Keratinocyte (primary cell): ENCODE measurements at regions not wholly inside any gene's neighbourhood (a gene's known extent, or its start where the extent isn't known, plus 50 kb on each side); places are given as distances from the start of the nearest gene placed in this dataset.

Source experiments
- DNase-seq: peaks from one replicate; pipeline ENCODE4 v3.0.0-alpha.2; 2011; ENCODE audit warnings: low read depth, missing footprints, low spot score
- FAIRE-seq: peaks from 2 replicates; lab custom pipeline; 2011; peaks lifted over from hg19 to GRCh38; lab: Jason Lieb, UNC
- H2AFZ ChIP-seq: 2 replicates; pipeline ENCODE4 v1.6.0; 2012; ENCODE audit warnings: low read length, control low read depth, inconsistent platforms; ENCODE audit not compliant: control insufficient read depth
- H3K27ac ChIP-seq: 2 replicates; pipeline ENCODE4 v1.5.1; 2011; ENCODE audit warnings: low read length; ENCODE audit not compliant: control insufficient read depth, insufficient read depth
- H3K27me3 ChIP-seq: 3 replicates; pipeline ENCODE4 v1.6.0; 2011; ENCODE audit warnings: low read length; ENCODE audit not compliant: control insufficient read depth, insufficient read depth; ENCODE audit errors: extremely low read depth
- H3K36me3 ChIP-seq, 2 experiments: 2 replicates in 1 of 2; 3 replicates in 1 of 2; pipeline ENCODE4 v1.5.1; 2011; ENCODE audit warnings: low read length in 2 of 2, mild to moderate bottlenecking in 1 of 2; ENCODE audit not compliant: control insufficient read depth in 2 of 2, insufficient read depth in 2 of 2; ENCODE audit errors: extremely low read depth in 1 of 2
- H3K4me1 ChIP-seq: 3 replicates; pipeline ENCODE4 v1.5.1; 2011; ENCODE audit warnings: low read length; ENCODE audit not compliant: control insufficient read depth, insufficient read depth; ENCODE audit errors: extremely low read depth
- H3K4me2 ChIP-seq: 3 replicates; pipeline ENCODE4 v1.6.0; 2011; ENCODE audit warnings: low read depth, low read length; ENCODE audit not compliant: control insufficient read depth, insufficient read depth; ENCODE audit errors: extremely low read depth
- H3K4me3 ChIP-seq, 3 experiments: fragments of 200-600 bp in 1 of 3; sonication (generic) in 1 of 3; 2 replicates in 2 of 3; 3 replicates in 1 of 3; pipeline ENCODE4 v1.5.1; 2011 to 2016; ENCODE audit warnings: low read length in 3 of 3, mild to moderate bottlenecking in 3 of 3, control low read depth in 2 of 3, inconsistent platforms in 1 of 3, low read depth in 1 of 3, mixed read lengths in 1 of 3, mixed run types in 1 of 3, moderate library complexity in 1 of 3; ENCODE audit not compliant: control insufficient read depth in 2 of 3, insufficient read depth in 2 of 3; ENCODE audit errors: extremely low read depth in 1 of 3
- H3K79me2 ChIP-seq: 2 replicates; pipeline ENCODE4 v1.6.0; 2012; ENCODE audit warnings: low read length; ENCODE audit not compliant: control insufficient read depth, insufficient read depth
- H3K9ac ChIP-seq: 3 replicates; pipeline ENCODE4 v1.6.0; 2011; ENCODE audit warnings: low read length; ENCODE audit not compliant: control insufficient read depth, insufficient read depth; ENCODE audit errors: extremely low read depth
- H3K9me1 ChIP-seq: 3 replicates; pipeline ENCODE4 v1.6.0; 2011; ENCODE audit warnings: low read length; ENCODE audit not compliant: control insufficient read depth, insufficient read depth; ENCODE audit errors: extremely low read depth
- H3K9me3 ChIP-seq: 2 replicates; pipeline ENCODE4 v1.5.1; 2012; ENCODE audit warnings: low read depth, low read length; ENCODE audit not compliant: control insufficient read depth
- H4K20me1 ChIP-seq: 3 replicates; pipeline ENCODE4 v1.6.0; 2011; ENCODE audit warnings: low read length; ENCODE audit not compliant: control insufficient read depth, insufficient read depth; ENCODE audit errors: extremely low read depth
- CTCF ChIP-seq, 3 experiments: IDR thresholded peaks in 1 of 3; conservative IDR thresholded peaks in 1 of 3; optimal IDR thresholded peaks in 1 of 3; 2 replicates in 2 of 3; 3 replicates in 1 of 3; pipeline versions ENCODE3 to v1.5.1; 2011; ENCODE audit warnings: low read length in 3 of 3, mild to moderate bottlenecking in 3 of 3, moderate library complexity in 2 of 3, control low read depth in 1 of 3, inconsistent platforms in 1 of 3; ENCODE audit not compliant: insufficient read depth in 2 of 3; ENCODE audit errors: extremely low read depth in 1 of 3
- EZH2 ChIP-seq: IDR thresholded peaks from one replicate; pipeline ENCODE4 v1.6.1; 2012; ENCODE audit warnings: inconsistent platforms, mild to moderate bottlenecking, low read length, moderate library complexity
- dilution Hi-C: fragments of 300-500 bp; cut with MboI; formaldehyde crosslinking; loops from one replicate; pipeline ENCODE4 v1.7.0; 2020; ENCODE audit warnings: low sequenced_read_pairs; ENCODE audit not compliant: extremely low pct_ligation_motif_present

GRCh38 chr16:59707436-59708226 is 973.5 kb upstream of the GOT2 start:
- Histone ChIP-seq H2AFZ (no peak overlapping the region), H3K27ac (no peak overlapping the region), H3K4me3 (no peak overlapping the region), H3K4me1 (no peaks in the 10 kb centered on the region), H4K20me1 (no peaks in the 10 kb centered on the region), H3K36me3 (no peaks in the 10 kb centered on the region), H3K9ac (no peak overlapping the region), H3K9me3 (no peaks in the 10 kb centered on the region), H3K79me2 (no peaks in the 10 kb centered on the region), H3K4me2 (no peak overlapping the region), H3K27me3 (no peaks in the 10 kb centered on the region), H3K9me1 (no peaks in the 10 kb centered on the region)
- TF ChIP-seq CTCF (optimal IDR thresholded peaks at IDR 0.05 in 1 of 3, IDR thresholded peaks at IDR 0.05 in 1 of 3, conservative IDR thresholded peaks at IDR 0.05 in 1 of 3; ENCODE audit: extremely low read depth in 1 of 3, insufficient read depth in 2 of 3, low read length in 3 of 3) (no peak), EZH2 (no peak)
- DNase-seq (no peak), FAIRE-seq (no peak)
- dilution Hi-C loops, result no loop called here

- Histone ChIP-seq H3K79me2 (no peaks in the 10 kb centered on the region), H3K4me1 (no peaks in the 10 kb centered on the region), H4K20me1 (no peaks in the 10 kb centered on the region), H3K27ac (no peak overlapping the region), H3K9me1 (no peaks in the 10 kb centered on the region), H3K27me3 (no peaks in the 10 kb centered on the region), H3K9me3 (no peaks in the 10 kb centered on the region), H3K4me2 (no peak overlapping the region), H3K4me3 (no peak overlapping the region), H3K9ac (no peak overlapping the region), H3K36me3 (no peaks in the 10 kb centered on the region), H2AFZ (no peak overlapping the region)
- DNase-seq (no peak), FAIRE-seq (no peak)
- TF ChIP-seq CTCF (optimal IDR thresholded peaks at IDR 0.05 in 1 of 3, IDR thresholded peaks at IDR 0.05 in 1 of 3, conservative IDR thresholded peaks at IDR 0.05 in 1 of 3; ENCODE audit: extremely low read depth in 1 of 3, insufficient read depth in 2 of 3, low read length in 3 of 3), result no peak
- TF ChIP-seq EZH2, result no peak
- dilution Hi-C loops, result no loop called here
Observed at GRCh38 chr16:59701963-59702930, 968.1 kb upstream of the GOT2 start.
